ENCODE measurements at regions not wholly inside any gene's neighbourhood (a gene's known extent, or its start where the extent isn't known, plus 50 kb on each side); places are given as distances from the start of the nearest gene placed in this dataset.

DNA sequence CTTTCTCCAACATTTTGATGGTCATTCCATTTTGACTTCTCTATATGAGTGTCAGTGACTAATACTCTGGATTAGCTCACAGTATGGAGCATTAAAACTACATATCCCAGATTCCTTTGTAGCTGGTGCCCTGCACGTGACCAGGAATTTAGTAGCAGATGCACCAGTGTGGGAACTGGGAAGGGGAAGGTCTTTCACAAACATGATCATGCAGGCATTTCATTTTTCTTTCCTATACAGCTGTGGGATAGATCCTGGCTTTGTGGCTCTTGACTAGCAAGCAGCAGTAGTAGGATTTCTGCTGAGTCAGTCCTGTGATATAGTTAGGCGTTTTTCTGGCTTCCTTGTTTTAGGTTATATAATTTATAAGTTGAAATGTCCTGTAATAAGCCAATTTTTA, 971.0 kb upstream of the CDH2 start:
- 40% methylated on average over 1 of the region's 2 CpGs; no CpG with 5 or more reads in 1 of the 2 experiments for WGBS, 2 experiments (ENCODE audit: insufficient coverage in 2 of 2)
- H3K4me3 ChIP-seq (ENCODE audit: extremely low read depth, insufficient read depth, low read length, poor library complexity, severe bottlenecking), result no peak overlapping the region

DNA sequence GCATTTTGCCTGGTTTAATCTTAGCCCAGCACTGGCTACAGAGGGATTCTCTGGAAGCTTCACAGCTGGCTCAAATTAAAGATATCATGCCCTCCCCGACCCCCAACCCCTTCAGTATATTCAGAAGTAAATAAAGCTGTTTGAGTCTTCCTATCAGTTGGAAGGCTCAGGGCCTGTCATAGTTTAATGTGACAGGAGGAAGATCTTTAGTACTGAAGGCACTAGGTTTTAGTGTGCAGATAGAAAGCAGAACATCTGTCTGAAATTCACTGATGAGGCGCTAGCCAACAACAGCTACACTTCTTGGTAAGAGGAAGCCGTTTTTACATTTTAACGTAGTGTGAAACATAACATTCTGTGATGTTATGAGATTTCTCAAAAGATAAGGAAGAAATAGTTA, 969.1 kb upstream of the CDH2 start:
- no peaks in the 10 kb centered on the region for H3K36me3 ChIP-seq (ENCODE audit: control insufficient read depth, insufficient read depth, low read length)
- no peak overlapping the region for H3K4me3 ChIP-seq (ENCODE audit: extremely low read depth, insufficient read depth, low read length, poor library complexity, severe bottlenecking)
- WGBS, 2 experiments (ENCODE audit: insufficient coverage in 2 of 2), result 100% methylated on average over 1 of the region's 4 CpGs; no CpG with 5 or more reads in 1 of the 2 experiments
- H3K27ac ChIP-seq (ENCODE audit: low read depth, low read length, severe bottlenecking), result no peak overlapping the region
- H3K9me3 ChIP-seq (ENCODE audit: control insufficient read depth, low read length), result no peaks in the 10 kb centered on the region
- H3K4me1 ChIP-seq (ENCODE audit: control insufficient read depth, insufficient read depth, low read length, poor library complexity, severe bottlenecking), result no peaks in the 10 kb centered on the region

More for the DNA sequence above, 971.0 kb upstream of the CDH2 start:
- Histone ChIP-seq H3K36me3 (ENCODE audit: control insufficient read depth, insufficient read depth, low read length) (no peaks in the 10 kb centered on the region), H3K9me3 (ENCODE audit: control insufficient read depth, low read length) (no peaks in the 10 kb centered on the region), H3K27ac (ENCODE audit: low read depth, low read length, severe bottlenecking) (no peak overlapping the region), H3K4me1 (ENCODE audit: control insufficient read depth, insufficient read depth, low read length, poor library complexity, severe bottlenecking) (no peaks in the 10 kb centered on the region)

DNA sequence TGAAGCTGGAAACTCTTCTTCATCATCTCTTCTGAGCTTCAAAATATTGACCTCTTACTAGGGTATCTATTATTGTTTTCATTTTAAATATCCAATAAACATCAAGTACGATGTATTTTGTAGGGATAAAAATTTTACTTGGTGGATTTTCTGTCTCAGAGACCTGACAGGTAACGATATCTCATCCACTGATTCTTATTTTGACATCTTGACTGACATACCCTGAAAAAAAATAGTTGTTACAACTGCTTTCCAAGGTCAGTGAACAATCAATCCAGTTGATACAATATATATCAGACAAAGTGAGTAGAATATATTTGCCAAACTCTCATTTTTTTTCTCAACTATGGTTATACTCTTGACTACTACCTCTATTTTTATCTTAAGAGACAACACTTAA, 963.7 kb upstream of the CDH2 start:
- WGBS, 2 experiments (ENCODE audit: insufficient coverage in 2 of 2), result 83% methylated on average over 1 of the region's 2 CpGs; no CpG with 5 or more reads in 1 of the 2 experiments
- H3K9me3 ChIP-seq (ENCODE audit: control insufficient read depth, low read length), result no peaks in the 10 kb centered on the region
- H3K4me1 ChIP-seq (ENCODE audit: control insufficient read depth, insufficient read depth, low read length, poor library complexity, severe bottlenecking), result no peaks in the 10 kb centered on the region
- H3K4me3 ChIP-seq (ENCODE audit: extremely low read depth, insufficient read depth, low read length, poor library complexity, severe bottlenecking), result no peak overlapping the region
- no peak overlapping the region for H3K27ac ChIP-seq (ENCODE audit: low read depth, low read length, severe bottlenecking)
- H3K36me3 ChIP-seq (ENCODE audit: control insufficient read depth, insufficient read depth, low read length), result no peaks in the 10 kb centered on the region

DNA sequence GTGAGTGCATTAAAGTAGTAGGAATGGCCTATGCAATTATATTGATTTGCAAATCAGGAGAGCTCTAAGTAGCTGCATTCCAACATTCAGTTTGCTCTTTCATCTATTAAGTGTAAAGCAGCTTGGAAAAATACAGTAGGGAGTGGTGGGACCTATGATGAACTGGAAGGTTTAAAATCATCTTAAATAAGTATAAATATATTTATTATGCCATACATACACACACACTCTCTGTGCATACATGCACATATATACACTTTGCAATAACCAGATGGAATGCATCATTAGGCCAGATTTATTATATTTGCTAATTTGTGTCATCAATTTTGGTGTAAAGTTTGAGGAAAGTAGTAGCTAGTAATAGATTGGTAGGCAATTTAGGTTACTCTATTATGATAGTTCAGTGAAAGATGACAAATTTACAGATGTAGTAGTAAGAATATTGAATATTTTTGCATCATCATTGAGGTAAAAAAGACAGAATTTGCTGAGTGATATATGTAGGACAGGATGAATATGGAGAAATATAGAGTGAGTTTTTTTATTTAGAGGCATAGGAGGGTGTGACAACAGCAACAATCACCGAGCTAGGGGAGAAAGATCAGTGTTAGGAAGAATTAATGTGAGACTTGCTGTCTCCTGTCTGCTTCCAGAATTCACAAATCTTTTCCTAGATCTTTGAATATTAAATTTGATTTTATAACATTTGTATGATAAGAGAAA, 961.0 kb upstream of the CDH2 start:
- Histone ChIP-seq H3K4me1 (ENCODE audit: control insufficient read depth, insufficient read depth, low read length, poor library complexity, severe bottlenecking) (no peaks in the 10 kb centered on the region), H3K27ac (ENCODE audit: low read depth, low read length, severe bottlenecking) (no peak overlapping the region), H3K36me3 (ENCODE audit: control insufficient read depth, insufficient read depth, low read length) (no peaks in the 10 kb centered on the region), H3K4me3 (ENCODE audit: extremely low read depth, insufficient read depth, low read length, poor library complexity, severe bottlenecking) (no peak overlapping the region), H3K9me3 (ENCODE audit: control insufficient read depth, low read length) (no peaks in the 10 kb centered on the region)
- no CpG with 5 or more reads among the region's 1 CpG for WGBS, 2 experiments (ENCODE audit: insufficient coverage in 2 of 2)

DNA sequence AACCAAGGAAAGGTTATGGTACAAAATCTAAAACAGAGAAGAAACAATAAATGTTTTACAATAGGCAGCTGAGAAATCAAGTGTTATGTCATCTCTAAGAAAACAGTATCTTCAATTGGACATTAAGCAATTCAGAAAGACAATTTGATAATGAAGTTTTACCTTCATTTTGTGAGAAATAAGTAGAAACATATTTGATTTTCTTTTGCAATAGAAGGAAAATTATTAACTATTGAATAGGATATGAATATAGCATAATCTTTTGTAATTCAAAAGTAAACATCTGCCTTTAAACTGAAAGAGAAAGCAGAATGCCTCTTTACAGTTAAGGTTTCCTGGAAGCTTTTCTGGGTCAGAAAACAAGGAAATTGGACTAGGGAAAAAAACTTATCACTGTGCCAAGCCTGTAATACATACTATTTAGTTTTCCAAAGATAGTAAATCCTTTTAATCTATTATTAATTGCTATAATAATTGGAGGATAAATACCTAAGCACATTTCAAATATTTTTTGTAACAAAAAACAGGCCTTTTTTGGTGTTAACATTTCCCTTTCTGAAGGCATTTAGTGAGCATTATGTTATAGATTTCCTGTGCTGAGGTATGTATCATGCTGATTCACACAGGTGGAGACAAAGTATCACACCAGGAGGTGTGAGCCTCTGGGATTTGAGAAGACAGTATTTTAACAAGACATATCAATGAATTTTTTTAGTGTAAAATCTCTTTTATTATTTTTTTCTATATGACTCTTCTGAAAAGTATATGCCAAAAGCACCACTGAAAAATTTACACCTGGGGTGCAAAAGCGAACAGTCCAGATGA, 947.0 kb upstream of the CDH2 start:
- WGBS, 2 experiments (ENCODE audit: insufficient coverage in 2 of 2), result no CpG with 5 or more reads among the region's 1 CpG
- Histone ChIP-seq H3K4me3 (ENCODE audit: extremely low read depth, insufficient read depth, low read length, poor library complexity, severe bottlenecking) (no peak overlapping the region), H3K9me3 (ENCODE audit: control insufficient read depth, low read length) (no peaks in the 10 kb centered on the region), H3K36me3 (ENCODE audit: control insufficient read depth, insufficient read depth, low read length) (no peaks in the 10 kb centered on the region), H3K27ac (ENCODE audit: low read depth, low read length, severe bottlenecking) (no peak overlapping the region), H3K4me1 (ENCODE audit: control insufficient read depth, insufficient read depth, low read length, poor library complexity, severe bottlenecking) (no peaks in the 10 kb centered on the region)

DNA sequence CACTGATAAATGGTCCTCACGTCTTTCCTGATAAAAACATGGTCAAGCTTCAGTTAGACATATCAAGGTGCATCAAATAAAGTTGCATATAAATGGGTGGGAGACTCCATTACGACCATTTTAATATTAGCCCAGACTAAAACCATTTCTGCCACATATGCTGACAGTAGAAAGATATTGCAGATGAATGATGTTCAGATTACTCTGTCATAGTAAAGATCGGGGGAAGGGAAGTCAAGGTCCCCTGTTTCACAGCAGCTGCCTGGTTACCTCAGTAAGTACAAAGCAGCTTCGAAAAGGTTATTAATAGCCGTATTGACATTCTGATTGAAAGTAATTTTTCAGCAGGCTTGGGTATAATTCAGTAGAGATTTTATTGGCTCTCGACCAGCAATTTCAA, 927.7 kb upstream of the CDH2 start:
- Histone ChIP-seq H3K36me3 (ENCODE audit: control insufficient read depth, insufficient read depth, low read length) (no peaks in the 10 kb centered on the region), H3K4me3 (ENCODE audit: extremely low read depth, insufficient read depth, low read length, poor library complexity, severe bottlenecking) (no peak overlapping the region), H3K27ac (ENCODE audit: low read depth, low read length, severe bottlenecking) (no peak overlapping the region), H3K9me3 (ENCODE audit: control insufficient read depth, low read length) (no peaks in the 10 kb centered on the region), H3K4me1 (ENCODE audit: control insufficient read depth, insufficient read depth, low read length, poor library complexity, severe bottlenecking) (no peaks in the 10 kb centered on the region)
- 84% methylated on average over 2 of the region's 6 CpGs; no CpG with 5 or more reads in 1 of the 2 experiments for WGBS, 2 experiments (ENCODE audit: insufficient coverage in 2 of 2)

DNA sequence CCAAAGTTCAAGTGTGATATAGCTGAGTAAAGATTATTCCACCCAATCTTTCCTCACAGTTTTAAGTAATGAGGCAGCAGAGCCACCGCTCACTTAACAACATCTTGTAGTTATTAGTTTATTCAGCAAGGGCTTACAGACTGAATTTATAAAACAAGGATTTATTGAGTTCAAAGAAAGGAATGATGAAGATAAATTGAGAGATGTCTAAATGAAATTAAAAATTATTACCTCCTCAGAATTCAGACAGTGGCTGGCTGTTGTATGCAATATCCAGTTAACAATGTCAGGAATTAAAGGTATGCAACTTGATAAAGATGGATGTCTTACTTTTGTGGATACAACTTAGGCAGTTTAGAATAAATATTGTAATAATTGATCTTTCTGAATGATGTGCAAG, 927.3 kb upstream of the CDH2 start:
- no CpG with 5 or more reads among the region's 1 CpG for WGBS, 2 experiments (ENCODE audit: insufficient coverage in 2 of 2)

DNA sequence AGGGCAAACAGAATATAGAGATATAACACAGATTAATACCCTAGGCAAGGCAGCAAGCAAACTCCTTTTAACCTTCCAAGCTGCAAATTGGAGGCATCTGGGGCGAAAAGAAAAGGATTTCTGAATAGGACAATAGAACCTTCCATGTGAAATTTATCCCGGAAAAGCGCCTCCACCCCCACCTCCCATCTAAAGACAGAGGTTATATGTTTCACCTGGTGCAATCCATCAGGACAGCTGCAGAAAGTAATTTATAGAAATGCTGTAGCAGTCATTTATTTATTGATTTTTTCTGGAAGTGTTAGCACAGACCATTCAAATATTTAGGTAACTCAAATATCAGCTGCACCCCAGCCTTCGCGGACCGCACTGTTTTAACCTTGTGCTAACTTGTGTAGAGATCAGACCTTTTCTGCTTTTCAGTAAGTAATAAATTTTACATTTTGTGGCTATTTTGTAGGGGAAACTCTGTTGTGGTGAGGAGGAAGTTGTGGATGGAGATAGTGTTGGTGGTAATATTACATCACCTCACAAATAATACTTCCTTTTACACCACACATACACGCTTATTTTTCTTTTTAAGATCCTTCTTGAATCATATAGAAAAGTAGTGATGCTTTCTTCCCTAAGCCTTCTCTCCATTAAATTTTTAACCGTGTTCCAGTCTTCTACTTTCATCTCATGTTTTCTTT, 919.3 kb upstream of the CDH2 start:
- H3K4me3 ChIP-seq (ENCODE audit: extremely low read depth, insufficient read depth, low read length, poor library complexity, severe bottlenecking), result no peak overlapping the region
- no peaks in the 10 kb centered on the region for H3K4me1 ChIP-seq (ENCODE audit: control insufficient read depth, insufficient read depth, low read length, poor library complexity, severe bottlenecking)
- no peak overlapping the region for H3K27ac ChIP-seq (ENCODE audit: low read depth, low read length, severe bottlenecking)
- WGBS, 2 experiments (ENCODE audit: insufficient coverage in 2 of 2), result 100% methylated on average over 1 of the region's 8 CpGs; no CpG with 5 or more reads in 1 of the 2 experiments
- H3K36me3 ChIP-seq (ENCODE audit: control insufficient read depth, insufficient read depth, low read length), result no peaks in the 10 kb centered on the region
- H3K9me3 ChIP-seq (ENCODE audit: control insufficient read depth, low read length), result no peaks in the 10 kb centered on the region

More for the DNA sequence above, 927.3 kb upstream of the CDH2 start:
- Histone ChIP-seq H3K4me1 (ENCODE audit: control insufficient read depth, insufficient read depth, low read length, poor library complexity, severe bottlenecking) (no peaks in the 10 kb centered on the region), H3K9me3 (ENCODE audit: control insufficient read depth, low read length) (no peaks in the 10 kb centered on the region), H3K27ac (ENCODE audit: low read depth, low read length, severe bottlenecking) (no peak overlapping the region), H3K36me3 (ENCODE audit: control insufficient read depth, insufficient read depth, low read length) (no peaks in the 10 kb centered on the region), H3K4me3 (ENCODE audit: extremely low read depth, insufficient read depth, low read length, poor library complexity, severe bottlenecking) (no peak overlapping the region)

DNA sequence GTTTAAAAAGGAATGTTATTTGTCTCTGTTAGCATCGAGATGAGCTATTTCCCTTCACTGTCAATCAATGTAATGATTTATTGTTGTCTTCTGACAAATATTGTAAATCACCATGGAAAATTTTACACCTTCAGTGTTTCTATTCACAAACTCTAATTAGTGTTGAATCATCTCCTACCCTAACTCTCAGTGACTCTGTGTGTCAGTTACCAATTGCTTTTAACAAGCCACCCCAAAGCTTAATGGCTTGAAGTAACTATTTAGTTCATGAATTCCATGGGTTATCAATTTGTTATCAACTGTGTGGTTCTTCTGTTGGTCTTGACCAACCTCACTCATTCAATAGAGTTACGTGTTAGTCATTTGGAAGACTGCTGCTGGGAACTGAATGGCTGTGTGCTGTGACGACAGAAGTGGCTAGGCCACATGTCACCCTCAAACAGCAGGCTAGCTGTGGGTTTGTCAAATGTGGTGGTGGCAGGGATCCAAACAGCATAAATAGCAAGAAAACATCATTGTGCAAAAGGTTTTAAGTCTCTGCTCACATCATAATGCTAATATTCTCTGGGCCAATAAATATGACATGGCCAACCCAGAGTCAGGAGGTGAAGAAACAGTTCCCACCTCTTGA, 910.8 kb upstream of the CDH2 start:
- Histone ChIP-seq H3K27ac (ENCODE audit: low read depth, low read length, severe bottlenecking) (no peak overlapping the region), H3K36me3 (ENCODE audit: control insufficient read depth, insufficient read depth, low read length) (no peaks in the 10 kb centered on the region), H3K4me3 (ENCODE audit: extremely low read depth, insufficient read depth, low read length, poor library complexity, severe bottlenecking) (no peak overlapping the region), H3K4me1 (ENCODE audit: control insufficient read depth, insufficient read depth, low read length, poor library complexity, severe bottlenecking) (no peaks in the 10 kb centered on the region), H3K9me3 (ENCODE audit: control insufficient read depth, low read length) (no peaks in the 10 kb centered on the region)
- WGBS, 2 experiments (ENCODE audit: insufficient coverage in 2 of 2), result 80% methylated on average over 1 of the region's 3 CpGs

DNA sequence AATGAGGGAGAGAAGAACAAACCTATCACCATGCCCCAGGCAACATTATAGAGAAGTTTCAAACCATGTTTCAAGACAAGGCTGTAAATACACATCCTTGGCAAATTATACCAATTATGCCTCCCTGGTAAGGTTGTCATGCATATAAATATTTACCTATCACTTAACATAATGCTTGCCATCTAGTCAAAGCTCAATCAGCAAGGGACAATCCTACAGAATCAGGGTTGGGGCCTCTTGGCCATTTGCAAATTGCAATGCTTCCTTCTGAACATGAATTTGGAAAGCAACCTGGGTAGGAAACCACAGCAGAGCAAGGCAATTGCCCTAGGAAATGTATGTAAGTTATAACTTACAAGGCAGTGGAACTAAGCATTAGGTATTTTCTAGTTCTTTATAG, 907.2 kb upstream of the CDH2 start:
- H3K4me3 ChIP-seq (ENCODE audit: extremely low read depth, insufficient read depth, low read length, poor library complexity, severe bottlenecking), result no peak overlapping the region
- H3K9me3 ChIP-seq (ENCODE audit: control insufficient read depth, low read length), result no peaks in the 10 kb centered on the region
- H3K36me3 ChIP-seq (ENCODE audit: control insufficient read depth, insufficient read depth, low read length), result no peaks in the 10 kb centered on the region
- no peak overlapping the region for H3K27ac ChIP-seq (ENCODE audit: low read depth, low read length, severe bottlenecking)
- H3K4me1 ChIP-seq (ENCODE audit: control insufficient read depth, insufficient read depth, low read length, poor library complexity, severe bottlenecking), result no peaks in the 10 kb centered on the region
